ENCODE measurements at regions not wholly inside any gene's neighbourhood (a gene's known extent, or its start where the extent isn't known, plus 50 kb on each side); places are given as distances from the start of the nearest gene placed in this dataset.
"Not testable (repeated sequence)": the region's sequence is repeated elsewhere in the genome, so short reads cannot be mapped to it uniquely, and the experiment has no call there.

GRCh38 chr4:49235413-49236160 is 249.5 kb downstream of the CWH43 start:
- H3K36me3 Mint-ChIP-seq; DNase-seq (ENCODE audit: low spot score in 2 of 2): not testable (repeated sequence)

GRCh38 chr4:49236474-49236873 is 250.4 kb downstream of the CWH43 start:
- DNase-seq (ENCODE audit: low spot score in 2 of 2); ATAC-seq; H3K27ac Mint-ChIP-seq; H3K36me3 Mint-ChIP-seq: not testable (repeated sequence)
- peaks cover 6 to 13% of the 10 kb centered on the region in 2 donors for H3K9me3 Mint-ChIP-seq

More at GRCh38 chr4:49235413-49236160, 249.5 kb downstream of the CWH43 start:
- ATAC-seq, H3K27ac Mint-ChIP-seq: not testable (repeated sequence)
- peaks cover 6 to 10% of the 10 kb centered on the region in 2 donors for H3K9me3 Mint-ChIP-seq

GRCh38 chr4:49241295-49241694 is 255.2 kb downstream of the CWH43 start:
- not testable (repeated sequence) for ATAC-seq; DNase-seq (ENCODE audit: low spot score in 2 of 2); H3K27ac Mint-ChIP-seq; H3K36me3 Mint-ChIP-seq
- H3K9me3 Mint-ChIP-seq, result peaks cover 6 to 18% of the 10 kb centered on the region in 2 donors

- H3K9me3 Mint-ChIP-seq; H3K27ac Mint-ChIP-seq; DNase-seq (ENCODE audit: low spot score in 2 of 2); H3K36me3 Mint-ChIP-seq; ATAC-seq: not testable (repeated sequence)
Measured at GRCh38 chr4:49262786-49263185, 276.7 kb downstream of the CWH43 start.

- not testable (repeated sequence) for ATAC-seq; DNase-seq (ENCODE audit: low spot score in 2 of 2); H3K9me3 Mint-ChIP-seq; H3K36me3 Mint-ChIP-seq; H3K27ac Mint-ChIP-seq
Measured at GRCh38 chr4:49270435-49270834, 284.4 kb downstream of the CWH43 start.

GRCh38 chr4:49270912-49271311 is 284.8 kb downstream of the CWH43 start:
- not testable (repeated sequence) for H3K9me3 Mint-ChIP-seq, H3K27ac Mint-ChIP-seq, ATAC-seq, H3K36me3 Mint-ChIP-seq
- peak in 1 of 2 donors; percentile 55 for DNase-seq (ENCODE audit: low spot score in 2 of 2)

- H3K36me3 Mint-ChIP-seq; H3K27ac Mint-ChIP-seq; ATAC-seq; DNase-seq (ENCODE audit: low spot score in 2 of 2): not testable (repeated sequence)
- peaks cover 0 to 11% of the 10 kb centered on the region in 2 donors for H3K9me3 Mint-ChIP-seq
Measured at GRCh38 chr4:49285905-49286304, 299.8 kb downstream of the CWH43 start.

- ATAC-seq, H3K27ac Mint-ChIP-seq, H3K36me3 Mint-ChIP-seq: not testable (repeated sequence)
- DNase-seq (ENCODE audit: low spot score in 2 of 2), result peak in 1 of 2 donors; percentile 63
- H3K9me3 Mint-ChIP-seq, result peaks cover 0 to 11% of the 10 kb centered on the region in 2 donors
Measured at GRCh38 chr4:49286926-49287745, 301.1 kb downstream of the CWH43 start.

GRCh38 chr4:49287893-49288292 is 301.8 kb downstream of the CWH43 start:
- not testable (repeated sequence) for H3K27ac Mint-ChIP-seq, ATAC-seq, H3K36me3 Mint-ChIP-seq
- peak in 1 of 2 donors; percentile 65 for DNase-seq (ENCODE audit: low spot score in 2 of 2)
- H3K9me3 Mint-ChIP-seq, result peaks cover 0 to 11% of the 10 kb centered on the region in 2 donors

- DNase-seq (ENCODE audit: low spot score in 2 of 2), result not testable (repeated sequence)
- H3K9me3 Mint-ChIP-seq, result peaks cover 0 to 11% of the 10 kb centered on the region in 2 donors
- H3K36me3 Mint-ChIP-seq, result peaks cover 0 to 10% of the 10 kb centered on the region in 2 donors
Measured at GRCh38 chr4:49288796-49289195, 302.7 kb downstream of the CWH43 start.

GRCh38 chr4:49314815-49315214 is 328.7 kb downstream of the CWH43 start:
- H3K36me3 Mint-ChIP-seq, result peaks cover 17 to 22% of the 10 kb centered on the region in 2 donors
- ATAC-seq; DNase-seq (ENCODE audit: low spot score in 2 of 2); H3K27ac Mint-ChIP-seq: not testable (repeated sequence)
- H3K9me3 Mint-ChIP-seq, result peaks cover 22 to 32% of the 10 kb centered on the region in 2 donors

More at GRCh38 chr4:49288796-49289195, 302.7 kb downstream of the CWH43 start:
- not testable (repeated sequence) for H3K27ac Mint-ChIP-seq, ATAC-seq

- Mint-ChIP-seq H3K9me3 (peaks cover 29 to 31% of the 10 kb centered on the region in 2 donors), H3K36me3 (peaks cover 21 to 25% of the 10 kb centered on the region in 2 donors)
- H3K27ac Mint-ChIP-seq; ATAC-seq; DNase-seq (ENCODE audit: low spot score in 2 of 2): not testable (repeated sequence)
Measured at GRCh38 chr4:49320725-49321410, 334.8 kb downstream of the CWH43 start.

- H3K27ac Mint-ChIP-seq; ATAC-seq; DNase-seq (ENCODE audit: low spot score in 2 of 2): not testable (repeated sequence)
- peaks cover 14 to 18% of the 10 kb centered on the region in 2 donors for H3K36me3 Mint-ChIP-seq
- peaks cover 22 to 24% of the 10 kb centered on the region in 2 donors for H3K9me3 Mint-ChIP-seq
Measured at GRCh38 chr4:49321511-49322300, 335.6 kb downstream of the CWH43 start.

- ATAC-seq; H3K27ac Mint-ChIP-seq; DNase-seq (ENCODE audit: low spot score in 2 of 2): not testable (repeated sequence)
- H3K36me3 Mint-ChIP-seq, result peaks cover 14 to 15% of the 10 kb centered on the region in 2 donors
- H3K9me3 Mint-ChIP-seq, result peaks cover 20 to 21% of the 10 kb centered on the region in 2 donors
Measured at GRCh38 chr4:49322610-49323572, 336.8 kb downstream of the CWH43 start.

- H3K27ac Mint-ChIP-seq; DNase-seq (ENCODE audit: low spot score in 2 of 2); ATAC-seq: not testable (repeated sequence)
- H3K36me3 Mint-ChIP-seq, result peaks cover 14 to 15% of the 10 kb centered on the region in 2 donors
- H3K9me3 Mint-ChIP-seq, result peaks cover 20 to 21% of the 10 kb centered on the region in 2 donors
Measured at GRCh38 chr4:49323573-49323940, 337.5 kb downstream of the CWH43 start.
